GM12878 (cell line): ENCODE measurements at regions not wholly inside any gene's neighbourhood (a gene's known extent, or its start where the extent isn't known, plus 50 kb on each side); places are given as distances from the start of the nearest gene placed in this dataset.

Source experiments
- ATAC-seq: fragments of 200-7000 bp; cut with Tn5 transposase; 3 replicates; pipeline ENCODE4 v1.9.1; 2020; ENCODE audit warnings: mild to moderate bottlenecking, moderate library complexity
- BruUV-seq: library from RNA; stranded (reverse); fragments of 400-500 nt; replicated peaks from 2 replicates; lab custom pipeline; 2021; lab: Mats Ljungman, UMichigan
- CTCF ChIA-PET: fragments of 300-600 bp; sonication (Branson Sonifier 250); formaldehyde crosslinking; extraction: SDS; loops from one replicate; lab custom pipeline; 2021; ENCODE audit warnings: inconsistent platforms; lab: Yijun Ruan, JAX
- POLR2A ChIA-PET: fragments of 350-600 bp; formaldehyde crosslinking; extraction: SDS; loops from one replicate; lab custom pipeline; 2021; ENCODE audit warnings: inconsistent platforms; lab: Charles Lee
- RAD21 ChIA-PET: fragments of 300-600 bp; sonication (Branson Sonifier 250); formaldehyde crosslinking; loops from one replicate; lab custom pipeline; 2023; ENCODE audit warnings: antibody characterized with exemption; ENCODE audit not compliant: unreplicated experiment; lab: Charles Lee
- SMC1A ChIA-PET: fragments of 300-600 bp; sonication (Branson Sonifier 250); formaldehyde crosslinking; loops from one replicate; lab custom pipeline; 2023; ENCODE audit not compliant: unreplicated experiment, uncharacterized antibody; lab: Charles Lee
- DNase-seq: peaks from one replicate; pipeline ENCODE4 v3.0.0-alpha.2; 2011; ENCODE audit warnings: low read depth, low spot score
- FAIRE-seq: peaks from 3 replicates; lab custom pipeline; 2011; peaks lifted over from hg19 to GRCh38; lab: Jason Lieb, UNC
- H2AFZ ChIP-seq: 2 replicates; pipeline ENCODE4 v1.6.0; 2011; ENCODE audit warnings: low read depth, low read length, control low read depth; ENCODE audit not compliant: control insufficient read depth
- H3K27ac ChIP-seq: 2 replicates; pipeline ENCODE4 v1.5.1; 2011; ENCODE audit warnings: control low read depth; ENCODE audit not compliant: control insufficient read depth, insufficient read depth
- H3K27me3 ChIP-seq, 2 experiments: replicated peaks in 1 of 2; 2 replicates each; pipeline versions ENCODE4 v1.6.0 to v1.6.1; 2011; ENCODE audit warnings: low read length in 1 of 2; ENCODE audit not compliant: control insufficient read depth in 2 of 2, insufficient read depth in 2 of 2
- H3K36me3 ChIP-seq, 2 experiments: 2 replicates each; pipeline ENCODE4 v1.5.1; 2011; ENCODE audit warnings: low read length in 1 of 2; ENCODE audit not compliant: control insufficient read depth in 2 of 2, insufficient read depth in 2 of 2
- H3K4me1 ChIP-seq: 2 replicates; pipeline ENCODE4 v1.6.1; 2011; ENCODE audit warnings: mild to moderate bottlenecking, low read length, moderate library complexity, mixed read lengths; ENCODE audit not compliant: control insufficient read depth, insufficient read depth
- H3K4me2 ChIP-seq: 2 replicates; pipeline ENCODE4 v1.6.0; 2011; ENCODE audit warnings: control low read depth; ENCODE audit not compliant: control insufficient read depth, insufficient read depth
- H3K4me3 ChIP-seq: fragments of 200-600 bp; sonication (generic); 2 replicates; pipeline ENCODE4 v1.5.1; 2016
- H3K79me2 ChIP-seq: 2 replicates; pipeline ENCODE4 v1.6.0; 2011; ENCODE audit warnings: low read length; ENCODE audit not compliant: control insufficient read depth, insufficient read depth
- H3K9ac ChIP-seq: 2 replicates; pipeline ENCODE4 v1.8.0; 2011; ENCODE audit warnings: low read length, control low read depth, mixed read lengths; ENCODE audit not compliant: control insufficient read depth, insufficient read depth
- H3K9me3 ChIP-seq: replicated peaks from 3 replicates; pipeline ENCODE4 v1.5.1; 2011; ENCODE audit warnings: mild to moderate bottlenecking, low read length; ENCODE audit not compliant: control insufficient read depth, insufficient read depth
- H4K20me1 ChIP-seq: 2 replicates; pipeline ENCODE4 v1.6.0; 2011; ENCODE audit not compliant: control insufficient read depth, insufficient read depth
- BACH1 ChIP-seq: fragments of 450-650 bp; IDR thresholded peaks from 2 replicates; pipeline ENCODE4 v1.6.1; 2017; ENCODE audit warnings: mild to moderate bottlenecking, borderline replicate concordance
- CBX5 ChIP-seq: sonication (generic); IDR thresholded peaks from 2 replicates; pipeline ENCODE4 v1.6.1; 2016; ENCODE audit warnings: low read depth, moderate library complexity, mild to moderate bottlenecking, inconsistent platforms
- CREM ChIP-seq: IDR thresholded peaks from 2 replicates; pipeline ENCODE4 v1.6.1; 2014; ENCODE audit warnings: antibody characterized with exemption, low read depth
- FOXK2 ChIP-seq: fragments of 450-650 bp; IDR thresholded peaks from 2 replicates; pipeline ENCODE4 v1.6.1; 2017; ENCODE audit warnings: mild to moderate bottlenecking, moderate library complexity
- GABPA ChIP-seq: IDR thresholded peaks from 2 replicates; pipeline ENCODE4 v1.6.1; 2014; ENCODE audit warnings: antibody characterized with exemption, low read depth, mild to moderate bottlenecking, inconsistent platforms
- IKZF1 ChIP-seq: fragments of 450-650 bp; conservative IDR thresholded peaks from 2 replicates; pipeline ENCODE4 v1.6.1; 2017; ENCODE audit warnings: antibody characterized with exemption, mild to moderate bottlenecking
- LARP7 ChIP-seq: fragments of 450-650 bp; IDR thresholded peaks from 2 replicates; pipeline ENCODE4 v1.6.1; 2017; ENCODE audit warnings: mild to moderate bottlenecking
- SMARCA5 ChIP-seq: fragments of 450-650 bp; IDR thresholded peaks from 2 replicates; pipeline ENCODE4 v1.6.1; 2017; ENCODE audit warnings: mild to moderate bottlenecking
- SP1 ChIP-seq: IDR thresholded peaks from one replicate; pipeline ENCODE4 v1.6.1; 2011; ENCODE audit warnings: low read depth, low read length
- SPI1 ChIP-seq: IDR thresholded peaks from 2 replicates; pipeline ENCODE4 v1.6.1; 2011; ENCODE audit warnings: low read depth, mild to moderate bottlenecking, low read length, moderate library complexity, borderline replicate concordance; ENCODE audit not compliant: insufficient read depth
- SREBF1 ChIP-seq: IDR thresholded peaks from 2 replicates; pipeline ENCODE4 v1.6.1; 2012; ENCODE audit warnings: mild to moderate bottlenecking, low read length
- SUZ12 ChIP-seq: fragments of 200-600 bp; sonication (generic); IDR thresholded peaks from one replicate; pipeline ENCODE4 v1.6.1; 2018; ENCODE audit warnings: antibody characterized with exemption, mild to moderate bottlenecking; ENCODE audit not compliant: unreplicated experiment
- ZNF217 ChIP-seq: fragments of 450-650 bp; IDR thresholded peaks from 2 replicates; pipeline ENCODE4 v1.6.1; 2017; ENCODE audit warnings: antibody characterized with exemption, mild to moderate bottlenecking
- ZNF622 ChIP-seq: fragments of 450-650 bp; IDR thresholded peaks from 2 replicates; pipeline ENCODE4 v1.6.1; 2017; ENCODE audit warnings: mild to moderate bottlenecking, inconsistent platforms
- WGBS: methylation state at CpG from one replicate; pipeline ENCODE4 v1.1.6; 2016; ENCODE audit warnings: low lambda C conversion rate; ENCODE audit not compliant: insufficient replicate concordance, insufficient coverage; ENCODE audit errors: missing lambda C conversion rate; 5-methylcytosine and 5-hydroxymethylcytosine counted together
- in situ Hi-C: fragments of 300-500 bp; cut with MboI; formaldehyde crosslinking; loops from 9 replicates; pipeline ENCODE4 v1.14.3; 2018; ENCODE audit warnings: mixed read lengths
- intact Hi-C: fragments of 100-400 bp; cut with micrococcal nuclease; formaldehyde crosslinking; loops from one replicate; pipeline ENCODE4 v1.14.2; 2022; ENCODE audit not compliant: unreplicated experiment
- TF ChIP-seq, protein P1 (sequence below): IDR thresholded peaks from 2 replicates; pipeline ENCODE4 v1.6.1; 2012; ENCODE audit warnings: low read length, inconsistent platforms
- TF ChIP-seq, protein P2 (sequence below): IDR thresholded peaks from 2 replicates; pipeline ENCODE4 v1.6.1; 2011; ENCODE audit warnings: mild to moderate bottlenecking, low read depth, low read length, moderate library complexity; ENCODE audit not compliant: insufficient replicate concordance
- TF ChIP-seq, protein P3 (sequence below): fragments of 150-350 bp; IDR thresholded peaks from 2 replicates; pipeline ENCODE4 v1.6.1; 2014; ENCODE audit warnings: mild to moderate bottlenecking, low read depth, low read length
- TF ChIP-seq, protein P4 (sequence below): fragments of 450-650 bp; formaldehyde crosslinking; IDR thresholded peaks from 2 replicates; pipeline ENCODE4 v1.4.0; 2022; ENCODE audit warnings: mild to moderate bottlenecking, moderate library complexity

DNA sequence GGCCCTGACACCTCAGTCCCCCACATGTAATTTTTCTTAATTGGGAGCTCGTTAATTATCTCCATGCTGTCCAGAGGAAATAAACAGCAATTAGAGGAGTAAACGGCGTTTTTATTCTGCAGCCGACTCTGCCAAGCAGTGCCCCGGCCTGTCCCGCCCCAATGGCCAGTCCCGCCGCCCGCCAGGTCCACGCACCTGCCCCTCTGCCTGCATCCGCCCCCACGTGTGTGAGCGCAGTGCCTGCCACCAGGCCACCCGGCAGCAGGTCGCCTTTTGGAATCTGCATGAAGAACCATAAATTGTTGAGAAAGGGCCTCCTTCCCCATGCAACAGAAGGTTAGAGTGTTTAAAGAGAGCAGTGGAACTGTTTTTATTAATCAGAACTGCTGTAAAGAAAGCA, 87.5 kb upstream of the LINGO1 start:
- 32% methylated on average over 15 of the region's 15 CpGs for WGBS
- Histone ChIP-seq H3K4me1 (no peaks in the 10 kb centered on the region), H3K9me3 (no peaks in the 10 kb centered on the region), H3K4me3 (no peak overlapping the region), H3K27me3 (no peaks in the 10 kb centered on the region; a peak in 3 of 4 replicates), H2AFZ (no peak overlapping the region), H3K36me3 (no peaks in the 10 kb centered on the region), H3K4me2 (no peak overlapping the region), H3K9ac (no peak overlapping the region), H3K27ac (no peak overlapping the region), H4K20me1 (no peaks in the 10 kb centered on the region), H3K79me2 (no peaks in the 10 kb centered on the region)
- DNase-seq = no peak
- TF ChIP-seq CREM = no peak
- TF ChIP-seq FOXK2 = no peak
- TF ChIP-seq CBX5 = no peak
- TF ChIP-seq GABPA = no peak
- no peak for TF ChIP-seq SP1
- no peak for TF ChIP-seq SPI1
- TF ChIP-seq SUZ12 = no peak
- TF ChIP-seq SREBF1 = no peak
- TF ChIP-seq LARP7 = no peak
- TF ChIP-seq, protein P1, sequence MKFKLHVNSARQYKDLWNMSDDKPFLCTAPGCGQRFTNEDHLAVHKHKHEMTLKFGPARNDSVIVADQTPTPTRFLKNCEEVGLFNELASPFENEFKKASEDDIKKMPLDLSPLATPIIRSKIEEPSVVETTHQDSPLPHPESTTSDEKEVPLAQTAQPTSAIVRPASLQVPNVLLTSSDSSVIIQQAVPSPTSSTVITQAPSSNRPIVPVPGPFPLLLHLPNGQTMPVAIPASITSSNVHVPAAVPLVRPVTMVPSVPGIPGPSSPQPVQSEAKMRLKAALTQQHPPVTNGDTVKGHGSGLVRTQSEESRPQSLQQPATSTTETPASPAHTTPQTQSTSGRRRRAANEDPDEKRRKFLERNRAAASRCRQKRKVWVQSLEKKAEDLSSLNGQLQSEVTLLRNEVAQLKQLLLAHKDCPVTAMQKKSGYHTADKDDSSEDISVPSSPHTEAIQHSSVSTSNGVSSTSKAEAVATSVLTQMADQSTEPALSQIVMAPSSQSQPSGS = no peak
- TF ChIP-seq, protein P2, sequence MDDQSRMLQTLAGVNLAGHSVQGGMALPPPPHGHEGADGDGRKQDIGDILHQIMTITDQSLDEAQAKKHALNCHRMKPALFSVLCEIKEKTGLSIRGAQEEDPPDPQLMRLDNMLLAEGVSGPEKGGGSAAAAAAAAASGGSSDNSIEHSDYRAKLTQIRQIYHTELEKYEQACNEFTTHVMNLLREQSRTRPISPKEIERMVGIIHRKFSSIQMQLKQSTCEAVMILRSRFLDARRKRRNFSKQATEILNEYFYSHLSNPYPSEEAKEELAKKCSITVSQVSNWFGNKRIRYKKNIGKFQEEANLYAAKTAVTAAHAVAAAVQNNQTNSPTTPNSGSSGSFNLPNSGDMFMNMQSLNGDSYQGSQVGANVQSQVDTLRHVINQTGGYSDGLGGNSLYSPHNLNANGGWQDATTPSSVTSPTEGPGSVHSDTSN = no peak
- no peak for TF ChIP-seq IKZF1
- TF ChIP-seq ZNF217 = no peak
- TF ChIP-seq BACH1 = no peak
- TF ChIP-seq, protein P3, sequence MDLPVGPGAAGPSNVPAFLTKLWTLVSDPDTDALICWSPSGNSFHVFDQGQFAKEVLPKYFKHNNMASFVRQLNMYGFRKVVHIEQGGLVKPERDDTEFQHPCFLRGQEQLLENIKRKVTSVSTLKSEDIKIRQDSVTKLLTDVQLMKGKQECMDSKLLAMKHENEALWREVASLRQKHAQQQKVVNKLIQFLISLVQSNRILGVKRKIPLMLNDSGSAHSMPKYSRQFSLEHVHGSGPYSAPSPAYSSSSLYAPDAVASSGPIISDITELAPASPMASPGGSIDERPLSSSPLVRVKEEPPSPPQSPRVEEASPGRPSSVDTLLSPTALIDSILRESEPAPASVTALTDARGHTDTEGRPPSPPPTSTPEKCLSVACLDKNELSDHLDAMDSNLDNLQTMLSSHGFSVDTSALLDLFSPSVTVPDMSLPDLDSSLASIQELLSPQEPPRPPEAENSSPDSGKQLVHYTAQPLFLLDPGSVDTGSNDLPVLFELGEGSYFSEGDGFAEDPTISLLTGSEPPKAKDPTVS = no peak
- no peak for TF ChIP-seq ZNF622
- TF ChIP-seq, protein P4, sequence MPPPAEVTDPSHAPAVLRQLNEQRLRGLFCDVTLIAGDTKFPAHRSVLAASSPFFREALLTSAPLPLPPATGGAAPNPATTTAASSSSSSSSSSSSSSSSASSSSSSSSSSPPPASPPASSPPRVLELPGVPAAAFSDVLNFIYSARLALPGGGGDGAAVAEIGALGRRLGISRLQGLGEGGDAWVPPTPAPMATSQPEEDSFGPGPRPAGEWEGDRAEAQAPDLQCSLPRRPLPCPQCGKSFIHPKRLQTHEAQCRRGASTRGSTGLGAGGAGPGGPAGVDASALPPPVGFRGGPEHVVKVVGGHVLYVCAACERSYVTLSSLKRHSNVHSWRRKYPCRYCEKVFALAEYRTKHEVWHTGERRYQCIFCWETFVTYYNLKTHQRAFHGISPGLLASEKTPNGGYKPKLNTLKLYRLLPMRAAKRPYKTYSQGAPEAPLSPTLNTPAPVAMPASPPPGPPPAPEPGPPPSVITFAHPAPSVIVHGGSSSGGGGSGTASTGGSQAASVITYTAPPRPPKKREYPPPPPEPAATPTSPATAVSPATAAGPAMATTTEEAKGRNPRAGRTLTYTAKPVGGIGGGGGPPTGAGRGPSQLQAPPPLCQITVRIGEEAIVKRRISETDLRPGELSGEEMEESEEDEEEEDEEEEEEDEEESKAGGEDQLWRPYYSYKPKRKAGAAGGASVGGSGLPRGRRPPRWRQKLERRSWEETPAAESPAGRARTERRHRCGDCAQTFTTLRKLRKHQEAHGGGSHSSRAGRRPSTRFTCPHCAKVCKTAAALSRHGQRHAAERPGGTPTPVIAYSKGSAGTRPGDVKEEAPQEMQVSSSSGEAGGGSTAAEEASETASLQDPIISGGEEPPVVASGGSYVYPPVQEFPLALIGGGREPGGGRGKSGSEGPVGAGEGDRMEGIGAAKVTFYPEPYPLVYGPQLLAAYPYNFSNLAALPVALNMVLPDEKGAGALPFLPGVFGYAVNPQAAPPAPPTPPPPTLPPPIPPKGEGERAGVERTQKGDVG (CRISPR knock-in tag) = no peak
- no peak for TF ChIP-seq SMARCA5
- ChIA-PET POLR2A (no interaction called here), RAD21 (interaction anchor here (0.7 kb wide), 1 partner anchor 22 kb away, joined by 3 read pairs; no protein-coding TSS in a partner anchor), CTCF (no interaction called here), SMC1A (no interaction called here)
- FAIRE-seq = no peak
- no TSS peak for BruUV-seq
- in situ Hi-C loops = no loop called here
- intact Hi-C loops = no loop called here
- ATAC-seq = no peak
